Neuronal stem cell (in vitro differentiated cells): ENCODE measurements at regions not wholly inside any gene's neighbourhood (a gene's known extent, or its start where the extent isn't known, plus 50 kb on each side); places are given as distances from the start of the nearest gene placed in this dataset.

Experiments
- DNase-seq: peaks from one replicate; pipeline ENCODE4 v3.0.0-alpha.2; 2013; ENCODE audit warnings: low spot score
- H2AFZ ChIP-seq: one replicate; pipeline ENCODE4 v1.6.1; 2013; ENCODE audit warnings: mild to moderate bottlenecking, low read length, inconsistent platforms
- H2AK5ac ChIP-seq: 2 replicates; pipeline ENCODE4 v1.6.1; 2013; ENCODE audit warnings: low read depth, mild to moderate bottlenecking, inconsistent platforms, low read length, moderate library complexity, mixed read lengths
- H2BK120ac ChIP-seq: 2 replicates; pipeline ENCODE4 v1.6.1; 2013; ENCODE audit warnings: low read depth, mild to moderate bottlenecking, inconsistent platforms, low read length, moderate library complexity, mixed read lengths
- H2BK12ac ChIP-seq: one replicate; pipeline ENCODE4 v1.6.1; 2013; ENCODE audit warnings: low read length, inconsistent platforms
- H2BK15ac ChIP-seq: 2 replicates; pipeline ENCODE4 v1.6.1; 2013; ENCODE audit warnings: mild to moderate bottlenecking, low read length, inconsistent platforms, mixed read lengths
- H2BK5ac ChIP-seq: one replicate; pipeline ENCODE4 v1.6.1; 2013; ENCODE audit warnings: inconsistent platforms, mild to moderate bottlenecking, low read length, moderate library complexity
- H3K14ac ChIP-seq: one replicate; pipeline ENCODE4 v1.6.1; 2013; ENCODE audit warnings: low read length, inconsistent platforms
- H3K18ac ChIP-seq: 2 replicates; pipeline ENCODE4 v1.6.1; 2013; ENCODE audit warnings: low read length, inconsistent platforms
- H3K23ac ChIP-seq: 2 replicates; pipeline ENCODE4 v1.6.1; 2013; ENCODE audit warnings: low read depth, mild to moderate bottlenecking, mixed read lengths, low read length, inconsistent platforms; ENCODE audit not compliant: poor library complexity
- H3K27ac ChIP-seq: replicated peaks from 3 replicates; pipeline ENCODE4 v1.5.1; 2013; ENCODE audit warnings: low read length, inconsistent platforms
- H3K27me3 ChIP-seq, 3 experiments: 2 replicates each; pipeline ENCODE4 v1.6.1; 2013; ENCODE audit warnings: low read length in 3 of 3, mild to moderate bottlenecking in 2 of 3, inconsistent platforms in 1 of 3, low read depth in 1 of 3, mixed read lengths in 1 of 3, moderate library complexity in 1 of 3; ENCODE audit not compliant: control insufficient read depth in 3 of 3, insufficient read depth in 3 of 3
- H3K36me3 ChIP-seq, 2 donors: replicated peaks in 1 of 2; 2 replicates each; pipeline ENCODE4 v1.6.1; 2013; ENCODE audit warnings: low read length in 2 of 2; ENCODE audit not compliant: control insufficient read depth in 2 of 2, insufficient read depth in 2 of 2
- H3K4ac ChIP-seq: 2 replicates; pipeline ENCODE4 v1.6.1; 2013; ENCODE audit warnings: inconsistent platforms, mild to moderate bottlenecking, low read length, moderate library complexity
- H3K4me1 ChIP-seq, 2 donors: 1 replicate in 1 of 2; 2 replicates in 1 of 2; pipeline ENCODE4 v1.6.1; 2013; ENCODE audit warnings: low read length in 2 of 2, low read depth in 1 of 2; ENCODE audit not compliant: control insufficient read depth in 2 of 2, insufficient read depth in 1 of 2
- H3K4me2 ChIP-seq: one replicate; pipeline ENCODE4 v1.6.1; 2013; ENCODE audit warnings: mild to moderate bottlenecking, low read length, inconsistent platforms; ENCODE audit not compliant: insufficient read depth, poor library complexity, severe bottlenecking
- H3K4me3 ChIP-seq, 2 donors: 2 replicates each; pipeline ENCODE4 v1.5.1; 2013; ENCODE audit warnings: low read length in 2 of 2, mild to moderate bottlenecking in 2 of 2, inconsistent platforms in 1 of 2, moderate library complexity in 1 of 2
- H3K79me1 ChIP-seq: one replicate; pipeline ENCODE4 v1.6.1; 2013; ENCODE audit warnings: low read depth, mild to moderate bottlenecking, inconsistent platforms, low read length, moderate library complexity
- H3K9ac ChIP-seq: one replicate; pipeline ENCODE4 v1.6.1; 2013; ENCODE audit warnings: mild to moderate bottlenecking, low read depth, low read length, inconsistent platforms; ENCODE audit not compliant: poor library complexity
- H3K9me3 ChIP-seq, 2 donors: replicated peaks in 1 of 2; 2 replicates each; pipeline versions ENCODE3 to v1.6.1; 2013; ENCODE audit warnings: low read length in 2 of 2, mild to moderate bottlenecking in 2 of 2, inconsistent platforms in 1 of 2, low read depth in 1 of 2, mixed read lengths in 1 of 2, moderate library complexity in 1 of 2; ENCODE audit not compliant: control insufficient read depth in 2 of 2, insufficient read depth in 1 of 2
- H4K8ac ChIP-seq: one replicate; pipeline ENCODE4 v1.6.1; 2013; ENCODE audit warnings: low read depth, mild to moderate bottlenecking, inconsistent platforms, low read length, moderate library complexity
- H4K91ac ChIP-seq: one replicate; pipeline ENCODE4 v1.6.1; 2013; ENCODE audit warnings: low read length, low read depth, mild to moderate bottlenecking, inconsistent platforms; ENCODE audit not compliant: poor library complexity
- WGBS, 2 donors: extraction: QIAGEN DNeasy Blood & Tissue Kit; methylation state at CpG; one replicate each; pipeline ENCODE4 v1.1.7; 2013; ENCODE audit warnings: missing lambda C conversion rate in 2 of 2, mixed read lengths in 1 of 2; ENCODE audit not compliant: insufficient read length in 2 of 2, insufficient replicate concordance in 1 of 2; ENCODE audit errors: extremely low coverage in 2 of 2; 5-methylcytosine and 5-hydroxymethylcytosine counted together

GRCh38 chr2:59568461-59568860, 985.0 kb downstream of the BCL11A start:
- no peak overlapping the region for H2BK12ac ChIP-seq
- WGBS, 2 donors: no CpG with 5 or more reads among the region's 3 CpGs

GRCh38 chr2:59567151-59567550, 986.3 kb downstream of the BCL11A start:
- no peak overlapping the region for H3K27ac ChIP-seq
- H3K4ac ChIP-seq: no peak overlapping the region
- H3K18ac ChIP-seq: no peak overlapping the region
- H3K9ac ChIP-seq: no peak overlapping the region
- no peak overlapping the region for H2BK5ac ChIP-seq
- no peaks in the 10 kb centered on the region for H3K27me3 ChIP-seq
- no peaks in the 10 kb centered on the region for H3K79me1 ChIP-seq
- no peaks in the 10 kb centered on the region for H3K9me3 ChIP-seq
- no peak for DNase-seq
- no peak overlapping the region for H3K23ac ChIP-seq
- no peak overlapping the region for H3K4me3 ChIP-seq
- H4K8ac ChIP-seq: no peak overlapping the region
- H4K91ac ChIP-seq: no peak overlapping the region
- no peaks in the 10 kb centered on the region for H3K4me1 ChIP-seq
- H2AK5ac ChIP-seq: no peak overlapping the region
- no peaks in the 10 kb centered on the region for H3K36me3 ChIP-seq
- no peak overlapping the region for H3K14ac ChIP-seq
- H3K4me2 ChIP-seq: no peak overlapping the region
- no CpG with 5 or more reads among the region's 6 CpGs for whole genome bisulfite sequencing, 2 donors
- H2BK12ac ChIP-seq: no peak overlapping the region
- H2AFZ ChIP-seq: no peak overlapping the region
- H2BK120ac ChIP-seq: no peak overlapping the region
- H2BK15ac ChIP-seq: no peak overlapping the region

More at GRCh38 chr2:59568461-59568860, 985.0 kb downstream of the BCL11A start:
- Histone ChIP-seq H3K27ac (no peak overlapping the region), H3K23ac (no peak overlapping the region), H3K14ac (no peak overlapping the region), H3K4me3 (no peak overlapping the region), H3K4me1 (no peaks in the 10 kb centered on the region), H2BK5ac (no peak overlapping the region), H2AK5ac (no peak overlapping the region), H2BK120ac (no peak overlapping the region), H2BK15ac (no peak overlapping the region), H3K9ac (no peak overlapping the region), H3K4ac (no peak overlapping the region), H3K27me3 (no peaks in the 10 kb centered on the region), H4K8ac (no peak overlapping the region), H3K9me3 (no peaks in the 10 kb centered on the region), H3K18ac (no peak overlapping the region), H3K4me2 (no peak overlapping the region), H4K91ac (no peak overlapping the region), H3K36me3 (no peaks in the 10 kb centered on the region), H3K79me1 (no peaks in the 10 kb centered on the region), H2AFZ (no peak overlapping the region)
- no peak for DNase-seq

- H3K14ac ChIP-seq: no peak overlapping the region
- no peak overlapping the region for H3K18ac ChIP-seq
- H2AK5ac ChIP-seq: no peak overlapping the region
- no peak overlapping the region for H3K23ac ChIP-seq
- H2BK12ac ChIP-seq: no peak overlapping the region
- H3K9ac ChIP-seq: no peak overlapping the region
- H3K27ac ChIP-seq: no peak overlapping the region
- H3K9me3 ChIP-seq: no peaks in the 10 kb centered on the region
- no CpG with 5 or more reads among the region's 2 CpGs for WGBS, 2 donors
- H3K79me1 ChIP-seq: no peaks in the 10 kb centered on the region
- DNase-seq: no peak
- no peak overlapping the region for H4K91ac ChIP-seq
- no peaks in the 10 kb centered on the region for H3K4me1 ChIP-seq
- H3K36me3 ChIP-seq: no peaks in the 10 kb centered on the region
- no peak overlapping the region for H2BK5ac ChIP-seq
- H2AFZ ChIP-seq: no peak overlapping the region
- H3K4me2 ChIP-seq: no peak overlapping the region
- no peak overlapping the region for H3K4ac ChIP-seq
- no peak overlapping the region for H3K4me3 ChIP-seq
- H3K27me3 ChIP-seq: no peaks in the 10 kb centered on the region
- H2BK15ac ChIP-seq: no peak overlapping the region
- H2BK120ac ChIP-seq: no peak overlapping the region
- no peak overlapping the region for H4K8ac ChIP-seq
These were observed 986.7 kb downstream of the BCL11A start for GRCh38 chr2:59566739-59567138.

- Histone ChIP-seq H2AFZ (no peak overlapping the region), H3K4ac (no peak overlapping the region), H3K4me2 (no peak overlapping the region), H3K4me1 (no peaks in the 10 kb centered on the region), H3K18ac (no peak overlapping the region), H3K23ac (no peak overlapping the region), H4K8ac (no peak overlapping the region), H4K91ac (no peak overlapping the region), H2BK12ac (no peak overlapping the region), H3K9me3 (no peaks in the 10 kb centered on the region), H3K79me1 (no peaks in the 10 kb centered on the region), H2AK5ac (no peak overlapping the region), H3K9ac (no peak overlapping the region), H3K27ac (no peak overlapping the region), H3K36me3 (no peaks in the 10 kb centered on the region), H2BK120ac (no peak overlapping the region), H2BK15ac (no peak overlapping the region), H3K27me3 (no peaks in the 10 kb centered on the region), H3K14ac (no peak overlapping the region), H3K4me3 (no peak overlapping the region), H2BK5ac (no peak overlapping the region)
- no peak for DNase-seq
- WGBS, 2 donors: no CpG with 5 or more reads among the region's 2 CpGs
These were observed 992.2 kb downstream of the BCL11A start for GRCh38 chr2:59561281-59561680.
